ENCODE measurements at regions not wholly inside any gene's neighbourhood (a gene's known extent, or its start where the extent isn't known, plus 50 kb on each side); places are given as distances from the start of the nearest gene placed in this dataset.
A peak's percentile ranks its signal among the peaks of the same experiment; 100 is the strongest.
"Not testable (repeated sequence)": the region's sequence is repeated elsewhere in the genome, so short reads cannot be mapped to it uniquely, and the experiment has no call there.

GRCh38 chr2:147037048-147037447 lies 807.8 kb upstream of the ACVR2A start:
- no peak for DNase-seq

- DNase-seq, result no peak
These were observed 811.8 kb upstream of the ACVR2A start for GRCh38 chr2:147033044-147033443.

- no peak for DNase-seq
These were observed 812.9 kb upstream of the ACVR2A start for GRCh38 chr2:147031897-147032296.

GRCh38 chr2:147030966-147031720 lies 813.7 kb upstream of the ACVR2A start:
- DNase-seq, result no peak

- DNase-seq, result no peak
These were observed 817.4 kb upstream of the ACVR2A start for GRCh38 chr2:147027436-147027835.

- DNase-seq, result peak; percentile 52
These were observed 818.0 kb upstream of the ACVR2A start for GRCh38 chr2:147026664-147027295.

- DNase-seq, result no peak
These were observed 818.9 kb upstream of the ACVR2A start for GRCh38 chr2:147025646-147026585.

- DNase-seq, result no peak
These were observed 825.5 kb upstream of the ACVR2A start for GRCh38 chr2:147019311-147019710.

- DNase-seq, result no peak
These were observed 826.7 kb upstream of the ACVR2A start for GRCh38 chr2:147017951-147018645.

GRCh38 chr2:147016181-147016580 lies 828.6 kb upstream of the ACVR2A start:
- DNase-seq, result no peak

- DNase-seq, result no peak
These were observed 829.2 kb upstream of the ACVR2A start for GRCh38 chr2:147015591-147015990.

- no peak for DNase-seq
These were observed 831.0 kb upstream of the ACVR2A start for GRCh38 chr2:147013696-147014392.

- no peak for DNase-seq
These were observed 836.3 kb upstream of the ACVR2A start for GRCh38 chr2:147008481-147008880.

- no peak for DNase-seq
These were observed 838.1 kb upstream of the ACVR2A start for GRCh38 chr2:147006736-147007141.

GRCh38 chr2:147003081-147003480 lies 841.7 kb upstream of the ACVR2A start:
- no peak for DNase-seq

- no peak for DNase-seq
These were observed 842.6 kb upstream of the ACVR2A start for GRCh38 chr2:147002256-147002655.

GRCh38 chr2:147001061-147001460 lies 843.8 kb upstream of the ACVR2A start:
- DNase-seq, result no peak

- DNase-seq, result not testable (repeated sequence)
These were observed 844.7 kb upstream of the ACVR2A start for GRCh38 chr2:147000151-147000550.

- DNase-seq, result no peak
These were observed 846.9 kb upstream of the ACVR2A start for GRCh38 chr2:146997945-146998344.

- DNase-seq, result no peak
These were observed 847.3 kb upstream of the ACVR2A start for GRCh38 chr2:146997488-146997887.

GRCh38 chr2:146994246-146994645 lies 850.6 kb upstream of the ACVR2A start:
- DNase-seq, result no peak

- DNase-seq, result no peak
These were observed 852.4 kb upstream of the ACVR2A start for GRCh38 chr2:146992466-146992865.

Data from islet precursor cell (in vitro differentiated cells).